ENCODE measurements at regions not wholly inside any gene's neighbourhood (a gene's known extent, or its start where the extent isn't known, plus 50 kb on each side); places are given as distances from the start of the nearest gene placed in this dataset.

DNA sequence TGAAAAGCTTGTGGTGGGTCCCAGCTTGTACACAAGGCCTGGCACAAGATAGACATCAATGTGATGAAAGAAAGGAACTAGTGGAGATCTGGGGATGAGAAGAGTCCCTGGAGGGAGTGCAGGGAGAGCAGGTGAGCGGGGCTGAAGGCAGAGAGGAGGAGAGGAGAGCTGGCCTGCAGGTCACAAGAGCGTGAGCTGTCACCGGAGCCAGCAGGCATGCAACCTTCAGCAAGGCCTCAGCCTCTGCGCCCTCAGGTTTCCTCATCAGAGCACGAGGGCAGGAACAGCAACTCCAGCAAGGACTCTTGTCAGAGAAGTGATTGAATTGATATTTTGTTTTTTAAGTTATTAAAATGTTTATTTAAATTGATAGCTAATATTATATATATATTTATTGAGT is 188.6 kb downstream of the CXCL12 start:
- no peak for DNase-seq

DNA sequence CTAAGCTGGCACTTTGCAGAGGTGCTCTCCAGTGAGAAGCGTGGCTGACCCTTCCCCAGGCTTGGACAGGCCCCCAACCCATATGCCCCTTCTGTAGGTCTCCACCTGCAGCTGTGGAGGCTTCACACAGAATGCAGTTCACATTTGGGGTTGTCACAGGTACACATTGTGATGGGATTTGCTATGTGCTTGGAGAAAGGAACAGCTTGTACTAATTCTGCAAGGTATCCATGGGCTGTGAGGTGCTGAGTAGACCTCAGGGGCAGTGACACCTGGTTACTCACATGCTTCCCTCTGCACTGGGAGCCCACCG is 188.9 kb downstream of the CXCL12 start:
- DNase-seq: no peak

- DNase-seq: no peak
These were observed 189.5 kb downstream of the CXCL12 start for GRCh38 chr10:44195112-44196007.

DNA sequence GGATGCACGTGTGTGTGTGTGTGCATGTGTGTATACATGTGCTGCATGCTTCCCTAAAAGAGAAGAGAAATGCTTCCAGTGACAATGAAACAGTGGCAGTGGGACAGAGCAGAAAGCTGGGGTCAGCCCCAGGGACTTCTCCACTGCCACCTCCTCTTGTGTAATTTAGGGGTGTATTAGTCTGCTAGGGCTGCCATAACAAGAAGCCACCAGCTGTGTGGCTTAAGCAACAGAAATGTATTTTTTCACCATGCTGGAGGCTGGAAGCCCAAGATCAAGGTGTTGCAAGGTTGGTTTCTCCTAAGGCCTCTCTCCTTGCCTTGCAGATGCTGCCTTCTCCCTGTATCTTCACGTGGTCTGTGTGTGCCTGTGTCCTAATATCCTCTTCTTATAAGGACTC is 190.5 kb downstream of the CXCL12 start:
- DNase-seq: no peak

DNA sequence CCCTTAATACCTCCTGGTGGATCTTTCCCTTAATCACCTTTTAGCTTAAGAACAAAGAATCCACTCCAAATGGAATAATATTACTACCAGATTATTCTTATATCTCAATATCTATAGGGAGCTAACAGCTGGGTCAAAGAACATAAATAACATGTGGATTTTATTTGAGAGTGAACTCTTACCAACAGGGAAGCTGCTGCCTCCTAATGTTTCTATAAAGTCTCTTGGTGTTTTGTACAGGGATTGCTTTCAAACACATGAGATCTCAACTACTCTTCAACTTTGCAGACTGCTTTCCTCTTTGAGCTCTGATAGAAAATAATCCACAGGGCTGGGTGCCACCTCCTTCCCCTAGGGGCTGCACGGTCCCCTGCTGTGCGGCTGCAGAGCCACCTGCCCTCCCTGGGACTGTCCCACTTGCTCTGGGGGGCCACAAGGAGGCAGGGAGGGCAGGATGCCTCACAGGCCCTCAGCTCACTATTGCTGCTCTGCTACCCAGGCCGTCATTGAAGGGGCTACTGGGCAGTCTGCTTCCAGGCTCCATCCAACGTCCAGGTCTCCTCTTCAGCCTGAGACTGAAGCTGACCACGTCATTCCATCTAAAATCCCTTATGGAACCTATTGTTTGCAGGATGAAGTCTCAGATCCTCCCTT is 191.2 kb downstream of the CXCL12 start:
- DNase-seq: no peak

DNA sequence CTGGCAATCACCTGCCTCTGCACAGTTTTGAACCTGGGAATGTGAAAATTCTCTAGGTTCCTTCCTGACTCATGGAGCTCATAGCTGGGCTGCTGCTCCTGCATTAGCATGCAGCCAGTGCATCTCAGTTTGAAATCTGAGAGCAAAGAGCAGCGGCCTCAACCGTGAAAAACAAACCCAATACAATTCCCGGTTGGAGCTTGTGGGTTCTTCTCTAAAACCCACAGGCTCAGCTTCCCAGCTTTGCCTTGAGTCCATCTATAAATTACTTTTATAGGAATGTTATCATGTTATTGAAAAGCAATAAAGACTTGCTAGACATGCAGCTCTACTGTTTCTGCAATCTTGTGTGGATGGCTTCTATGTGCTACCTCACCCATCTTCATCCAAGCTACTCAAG is 191.7 kb downstream of the CXCL12 start:
- DNase-seq: no peak

DNA sequence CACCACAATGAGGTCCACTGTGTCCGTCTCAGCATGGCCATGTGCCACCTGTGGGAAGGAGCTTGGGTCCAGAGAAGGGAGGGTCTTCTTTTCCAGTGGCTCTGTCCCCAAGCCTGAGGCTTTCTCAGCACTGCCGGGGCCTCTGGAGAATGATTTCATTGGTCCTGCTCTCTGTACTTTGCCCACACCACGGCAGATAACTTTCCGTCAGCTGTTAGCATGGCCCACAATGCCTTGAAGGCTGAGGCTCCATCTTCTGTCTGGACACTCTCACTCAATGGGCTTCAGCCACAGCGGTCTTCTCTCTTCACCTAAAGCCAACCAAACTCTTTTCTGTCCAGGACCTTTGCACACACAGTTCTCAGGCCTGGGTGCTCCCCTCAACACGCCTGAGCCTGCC is 192.5 kb downstream of the CXCL12 start:
- no peak for DNase-seq

- no peak for DNase-seq
These were observed 194.4 kb downstream of the CXCL12 start for GRCh38 chr10:44190541-44190940.

DNA sequence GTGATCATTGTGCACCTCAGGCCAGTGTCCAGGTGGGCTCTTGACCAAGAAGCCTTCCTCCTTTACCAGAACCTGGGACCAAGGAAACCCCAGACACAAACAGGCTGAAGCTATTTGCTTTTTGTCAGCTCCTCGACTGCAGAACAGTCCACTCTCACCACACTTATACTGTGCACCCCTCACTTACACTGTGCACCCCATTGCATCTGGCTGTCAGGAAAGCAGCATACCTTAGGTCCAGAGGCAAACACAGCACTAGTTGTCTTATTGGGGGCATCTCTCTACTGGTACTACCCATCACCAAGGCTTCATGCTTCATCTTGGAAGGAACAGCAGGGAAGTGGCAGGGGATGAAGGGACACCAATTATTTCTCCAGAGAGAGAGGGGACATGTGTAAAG is 198.1 kb downstream of the CXCL12 start:
- DNase-seq: no peak

GRCh38 chr10:44186150-44186549 is 198.7 kb downstream of the CXCL12 start:
- no peak for DNase-seq

GRCh38 chr10:44185315-44185666 is 199.6 kb downstream of the CXCL12 start:
- DNase-seq: no peak

- no peak for DNase-seq
These were observed 200.1 kb downstream of the CXCL12 start for GRCh38 chr10:44184633-44185314.

DNA sequence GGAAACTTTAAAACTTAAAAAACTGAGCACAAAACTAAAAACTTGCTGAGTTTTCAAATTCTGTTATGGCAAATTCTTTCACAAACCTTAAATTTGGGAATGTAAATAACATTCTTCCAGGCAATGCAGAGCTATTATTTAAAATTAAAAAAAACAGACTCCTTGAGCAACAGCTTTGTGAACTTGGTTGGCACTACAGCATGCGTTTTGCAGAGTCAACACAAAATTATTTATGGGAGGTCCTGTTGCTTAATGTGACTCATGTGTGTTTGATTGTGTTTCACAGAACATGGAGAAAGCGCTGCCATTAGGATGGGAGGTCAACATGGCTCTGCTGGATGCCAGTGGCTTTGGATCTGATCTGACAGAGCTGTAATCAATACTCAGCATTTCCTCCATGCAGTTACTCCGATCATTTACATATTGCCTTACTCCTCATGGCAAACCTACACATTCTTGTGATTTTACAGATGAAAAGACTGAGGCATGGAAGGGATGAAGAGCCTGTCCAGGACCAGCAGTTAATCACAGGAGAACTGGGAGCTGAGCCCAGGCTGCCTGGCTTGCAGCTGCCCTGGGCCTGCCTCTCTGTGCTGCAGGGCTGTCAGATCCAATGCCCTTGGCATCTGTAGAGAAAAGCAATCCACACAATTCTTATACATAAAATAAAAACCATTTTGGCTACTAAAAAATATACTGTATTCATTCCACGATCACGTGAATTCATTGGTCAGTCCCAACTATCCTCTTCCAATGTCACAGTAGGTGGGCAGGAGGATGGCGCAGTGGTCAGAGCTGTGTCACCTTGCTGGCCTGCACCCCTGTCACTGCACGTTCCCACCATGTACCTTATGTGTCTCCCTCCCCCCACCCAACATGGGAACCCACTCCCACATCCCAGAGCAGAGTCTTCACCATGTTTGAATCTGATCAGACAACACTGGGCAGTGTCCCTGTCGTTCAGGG is 200.9 kb downstream of the CXCL12 start:
- no peak for DNase-seq

- DNase-seq: no peak
These were observed 202.0 kb downstream of the CXCL12 start for GRCh38 chr10:44182909-44183308.

- DNase-seq: no peak
These were observed 204.4 kb downstream of the CXCL12 start for GRCh38 chr10:44180321-44181168.

DNA sequence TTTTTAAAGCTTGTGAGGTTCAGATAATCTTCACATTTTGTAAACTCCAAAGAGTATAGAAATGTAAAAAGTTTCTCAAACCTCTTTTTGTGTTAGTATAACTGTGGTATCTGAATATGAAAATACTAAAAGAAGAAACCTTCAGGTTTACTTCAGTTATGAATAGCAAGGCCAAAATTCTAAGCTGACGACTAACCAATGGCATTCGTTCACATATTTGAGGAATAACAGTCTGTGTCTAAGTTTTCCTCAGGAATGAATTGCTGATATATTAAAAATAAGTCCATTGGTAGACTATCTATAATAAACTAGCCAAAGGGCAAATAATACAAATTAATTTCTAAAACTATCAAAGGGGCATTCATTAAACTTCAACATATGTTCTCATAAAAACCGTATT is 206.0 kb downstream of the CXCL12 start:
- DNase-seq: no peak

- no peak for DNase-seq
These were observed 206.6 kb downstream of the CXCL12 start for GRCh38 chr10:44178281-44178680.

DNA sequence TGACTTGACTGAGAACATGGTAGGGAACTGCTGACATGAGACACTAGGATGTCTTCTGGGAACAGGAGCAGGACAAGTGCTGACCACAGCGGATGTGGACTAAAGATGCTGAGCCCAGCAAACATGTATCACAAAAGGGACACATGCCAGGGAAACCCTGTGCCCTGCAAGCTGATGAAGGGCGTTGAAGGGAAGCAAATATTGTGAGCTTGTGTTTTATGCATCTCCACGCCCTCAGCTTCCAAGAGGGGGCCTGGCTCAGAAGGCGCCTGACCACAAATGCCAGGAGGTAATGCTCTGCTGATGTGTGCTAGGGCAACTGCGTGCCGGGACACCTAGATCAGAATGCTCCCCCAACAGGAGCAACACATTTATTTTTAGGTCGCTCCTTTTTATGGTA is 207.3 kb downstream of the CXCL12 start:
- no peak for DNase-seq

DNA sequence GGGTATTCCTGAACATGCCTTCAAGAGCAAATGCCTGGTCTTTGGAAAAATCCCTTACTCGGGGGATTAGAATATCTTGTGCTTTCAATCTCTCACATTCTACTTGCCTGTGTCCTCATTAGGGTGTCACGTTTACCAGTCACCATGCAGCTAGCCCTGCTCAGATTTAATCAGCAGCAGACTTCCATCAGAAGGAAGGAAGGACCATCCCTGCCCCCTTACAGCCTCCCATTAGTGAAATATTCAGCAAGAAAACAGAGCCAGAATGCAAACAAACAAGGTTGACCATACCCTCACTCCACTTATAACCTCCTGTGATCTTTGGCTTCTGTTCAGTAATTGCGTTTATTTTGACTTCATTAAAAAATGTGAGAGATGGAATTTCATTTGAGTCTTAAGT is 208.6 kb downstream of the CXCL12 start:
- DNase-seq: no peak

GRCh38 chr10:44173608-44173894 is 211.3 kb downstream of the CXCL12 start:
- no peak for DNase-seq

DNA sequence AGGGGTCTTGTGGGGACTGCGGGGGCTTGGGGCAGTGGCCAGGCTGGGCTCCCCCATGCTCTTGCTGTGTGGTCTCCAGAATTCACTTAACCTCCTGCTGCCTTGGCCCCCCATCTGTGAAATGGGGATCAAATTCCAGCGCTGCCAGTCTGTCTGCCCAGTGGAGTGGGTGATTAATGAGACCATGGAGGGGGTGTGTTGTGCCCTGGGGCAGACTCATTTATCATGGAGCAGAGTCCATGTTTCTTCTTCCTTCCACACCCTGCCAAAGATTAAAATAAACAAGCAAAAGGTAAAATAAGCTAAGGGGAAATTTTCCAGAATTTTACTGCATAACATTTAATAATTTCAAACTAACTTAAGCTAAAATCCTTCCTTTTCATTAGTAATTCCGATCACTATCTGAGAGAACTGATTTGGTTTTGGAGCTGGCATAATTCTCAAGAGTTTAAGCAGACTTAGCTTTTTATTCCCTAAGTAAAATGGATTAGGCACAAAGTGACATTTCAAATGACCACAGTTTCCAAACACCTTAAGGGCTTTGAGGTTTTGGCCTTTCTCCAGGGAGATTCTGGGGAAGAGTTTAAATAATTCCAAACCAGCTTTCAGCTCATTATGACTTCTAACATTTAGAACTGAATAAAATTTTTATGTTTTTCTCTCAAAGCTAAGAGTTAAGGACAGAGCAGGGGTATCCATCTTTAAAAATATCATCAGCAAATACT is 211.9 kb downstream of the CXCL12 start:
- DNase-seq: no peak

DNA sequence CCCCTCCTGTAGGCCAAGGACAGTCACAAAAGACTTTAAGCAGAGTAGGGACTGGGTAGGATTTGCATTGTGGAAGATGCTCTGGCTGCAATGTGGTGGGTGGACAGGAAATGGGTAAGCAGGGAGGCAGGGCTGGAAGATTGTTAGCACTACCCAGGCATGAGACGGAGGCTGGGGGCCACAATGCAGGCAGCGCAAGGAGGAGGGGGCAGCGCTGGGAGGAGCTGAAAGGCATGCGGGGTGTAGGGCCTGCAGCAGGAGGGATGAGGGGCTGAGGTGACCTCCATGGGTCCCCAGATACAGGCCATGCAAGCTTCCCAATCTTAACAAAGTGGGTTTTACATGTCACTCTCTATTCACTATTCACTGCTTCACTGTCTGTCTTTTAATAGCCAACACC is 213.1 kb downstream of the CXCL12 start:
- DNase-seq: no peak
